ENCODE measurements at regions not wholly inside any gene's neighbourhood (a gene's known extent, or its start where the extent isn't known, plus 50 kb on each side); places are given as distances from the start of the nearest gene placed in this dataset.

DNA sequence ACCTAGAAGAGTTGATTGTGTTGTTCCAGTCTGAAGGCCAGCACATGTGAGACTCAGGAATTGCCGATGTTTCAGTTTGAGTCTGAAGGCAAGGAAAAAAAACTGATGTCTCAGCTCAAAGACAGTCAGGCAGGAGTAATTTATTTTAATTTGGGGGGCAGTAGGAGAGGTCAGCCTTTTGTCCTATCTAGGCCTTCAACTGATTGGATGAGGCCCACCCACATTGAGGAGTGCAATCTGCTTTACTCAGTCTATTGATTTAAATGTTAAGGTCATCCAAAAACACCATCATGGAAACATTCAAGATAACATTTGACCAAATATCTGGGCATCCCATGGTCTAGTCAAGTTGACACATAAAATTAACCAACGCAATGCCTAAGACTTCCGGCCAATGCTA, 288.9 kb downstream of the CDK5RAP2 start:
- no peak for DNase-seq

DNA sequence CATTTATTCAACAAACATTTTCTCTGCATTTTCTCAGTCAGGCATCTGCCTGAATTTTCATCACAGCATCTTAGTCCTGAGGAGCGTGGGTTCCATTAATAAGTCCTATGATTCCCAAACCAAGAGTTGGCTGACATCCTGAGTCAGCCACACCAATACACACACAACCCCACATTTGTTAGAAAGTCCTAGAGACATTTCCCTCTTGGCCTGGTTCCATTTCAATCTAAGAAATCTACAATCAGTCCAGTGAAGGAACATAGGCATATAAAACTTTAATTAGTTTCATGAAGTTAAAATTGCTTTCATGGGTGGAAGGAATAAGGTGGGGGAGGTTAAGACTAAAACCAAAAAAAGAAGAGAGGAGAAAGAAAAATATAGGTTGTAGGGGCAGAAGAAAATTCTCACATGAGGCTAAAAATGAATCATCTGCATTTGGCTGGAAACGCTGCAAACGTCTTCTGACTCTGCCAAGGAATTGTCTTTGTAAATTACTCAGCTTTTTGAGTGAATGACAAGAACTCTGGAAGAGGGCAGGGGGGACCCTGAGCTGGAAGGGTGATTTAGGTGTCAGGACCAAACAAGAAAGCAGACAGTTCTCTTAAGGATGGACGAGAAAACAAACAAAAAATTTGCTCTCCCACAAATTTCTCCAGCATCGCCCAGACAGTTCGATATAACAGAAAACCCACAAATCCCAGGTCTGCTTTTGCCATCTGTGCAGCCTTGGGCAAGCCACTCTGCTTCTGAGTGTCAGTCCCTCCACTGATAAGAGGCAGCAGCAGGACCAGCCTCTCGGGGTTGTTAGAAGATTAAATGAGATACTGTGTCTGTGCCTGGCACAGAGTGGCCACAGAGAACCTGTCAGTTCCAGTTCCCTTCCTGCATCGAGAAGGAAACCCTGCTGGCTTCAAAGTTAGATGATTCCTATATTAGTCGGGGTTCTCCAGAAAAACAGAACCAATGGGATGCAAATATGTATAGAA, 289.7 kb downstream of the CDK5RAP2 start:
- no peak for DNase-seq

DNA sequence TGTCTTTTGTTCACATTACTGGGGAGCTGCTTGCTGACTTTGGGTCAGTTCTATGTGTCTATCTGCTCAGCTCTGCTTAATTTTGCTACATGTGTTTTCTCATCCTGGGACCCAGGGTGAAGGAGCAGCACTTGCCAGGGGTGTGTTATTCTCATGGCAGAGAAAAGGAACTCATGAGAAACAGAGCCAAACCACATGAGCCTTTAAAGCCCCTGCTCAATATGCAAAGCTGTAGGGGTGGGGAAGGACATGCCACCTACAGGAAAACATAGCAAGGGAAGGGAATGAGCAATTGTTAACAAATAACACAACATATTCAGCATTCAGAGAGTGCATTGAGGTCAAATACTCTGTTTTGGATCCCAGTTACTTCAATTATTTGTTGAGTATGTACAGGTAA, 290.9 kb downstream of the CDK5RAP2 start:
- DNase-seq, result no peak

DNA sequence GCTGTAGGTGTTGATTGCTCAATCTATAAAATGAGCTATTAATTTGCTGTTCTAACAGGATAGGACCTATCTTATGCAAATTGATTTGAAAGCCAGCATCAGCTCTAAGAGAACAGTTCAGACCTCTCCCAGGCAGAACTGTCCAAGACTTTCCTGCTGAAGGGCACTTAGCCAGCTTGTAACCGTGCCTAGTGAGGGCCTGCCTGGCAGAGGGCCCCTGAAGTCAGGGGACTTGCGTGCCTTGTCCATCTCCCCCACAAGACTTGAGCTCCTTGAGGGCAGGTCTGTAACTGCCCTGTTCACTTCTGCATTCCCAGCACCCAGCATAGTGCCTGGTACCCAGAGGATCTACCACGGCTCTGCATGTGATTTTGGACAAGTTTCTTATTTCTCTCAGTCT, 293.4 kb downstream of the CDK5RAP2 start:
- no peak for DNase-seq

DNA sequence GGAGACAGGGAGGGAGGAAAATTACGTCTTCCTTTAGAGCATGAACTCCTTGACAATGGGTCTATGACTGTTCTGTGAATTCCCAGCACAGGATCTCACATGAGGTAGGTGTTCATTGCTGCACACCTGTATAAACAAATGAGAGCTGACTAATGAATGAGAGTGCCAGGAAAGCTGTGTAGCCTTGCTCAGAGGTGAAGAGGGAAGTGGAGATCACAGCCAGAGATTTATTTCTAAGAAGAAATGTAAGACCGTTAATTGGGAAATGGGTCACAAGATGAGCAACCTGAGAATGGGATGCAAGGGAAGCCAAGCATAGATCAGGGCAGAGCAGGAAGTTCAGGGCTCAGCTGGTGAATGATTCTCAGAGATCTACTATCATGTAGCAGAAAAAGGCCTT, 295.1 kb downstream of the CDK5RAP2 start:
- no peak for DNase-seq

DNA sequence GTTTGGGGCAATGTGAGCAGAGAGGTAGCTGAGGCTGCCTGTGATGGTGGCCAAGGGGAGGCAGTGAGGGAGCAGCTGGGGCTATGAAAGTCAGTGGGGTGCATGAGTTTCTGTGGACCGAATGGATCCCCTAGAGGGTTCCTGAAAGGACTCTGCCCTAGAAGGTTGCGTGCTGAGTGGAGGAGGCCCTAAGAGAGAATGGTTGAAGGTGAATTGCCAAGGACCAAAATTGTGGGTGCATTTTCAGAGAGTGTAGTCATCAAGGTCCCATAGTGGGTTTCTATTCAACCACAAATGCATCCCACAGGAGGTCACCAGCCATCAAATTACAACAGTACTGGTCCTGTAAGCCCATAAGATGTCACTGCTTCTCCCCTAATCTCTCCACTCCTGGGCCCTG, 298.3 kb downstream of the CDK5RAP2 start:
- DNase-seq, result no peak

DNA sequence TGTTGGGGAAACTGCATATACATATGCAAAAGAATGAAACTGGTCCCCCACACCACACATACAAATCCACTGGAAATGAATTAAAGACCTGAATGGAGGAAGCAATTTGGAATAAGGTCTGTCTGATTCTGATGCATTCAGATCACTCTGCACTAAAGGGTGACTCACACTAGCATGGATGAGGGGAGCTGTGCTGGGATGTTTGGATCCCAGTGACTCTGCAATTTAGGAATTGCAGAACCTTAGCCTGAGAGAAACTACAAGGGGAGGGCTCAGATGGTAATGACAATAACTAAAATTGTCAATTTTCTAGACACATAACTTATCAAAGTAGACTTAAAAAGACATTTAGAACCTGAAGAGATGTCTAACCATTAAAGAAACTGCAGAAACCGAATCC, 312.0 kb downstream of the CDK5RAP2 start:
- DNase-seq, result no peak

DNA sequence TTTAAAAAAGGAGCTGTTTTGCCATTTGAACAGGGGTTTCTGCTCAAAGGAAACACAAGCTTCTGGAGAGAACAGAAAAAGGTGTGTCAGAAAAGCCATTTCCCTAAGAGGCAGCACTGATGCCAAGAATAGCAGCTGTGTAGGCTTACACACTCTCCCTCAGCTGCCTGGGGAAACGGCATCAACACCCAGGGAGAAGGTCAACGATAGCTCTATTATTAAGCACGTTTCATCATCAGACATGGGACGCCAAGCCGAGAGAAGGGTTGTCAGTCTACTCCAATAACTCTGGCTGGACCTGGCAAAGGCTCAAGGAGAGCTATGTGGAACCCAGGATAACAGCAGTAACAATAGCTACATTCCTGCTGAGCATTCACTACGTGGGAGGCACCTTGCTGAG, 314.2 kb downstream of the CDK5RAP2 start:
- no peak for DNase-seq

DNA sequence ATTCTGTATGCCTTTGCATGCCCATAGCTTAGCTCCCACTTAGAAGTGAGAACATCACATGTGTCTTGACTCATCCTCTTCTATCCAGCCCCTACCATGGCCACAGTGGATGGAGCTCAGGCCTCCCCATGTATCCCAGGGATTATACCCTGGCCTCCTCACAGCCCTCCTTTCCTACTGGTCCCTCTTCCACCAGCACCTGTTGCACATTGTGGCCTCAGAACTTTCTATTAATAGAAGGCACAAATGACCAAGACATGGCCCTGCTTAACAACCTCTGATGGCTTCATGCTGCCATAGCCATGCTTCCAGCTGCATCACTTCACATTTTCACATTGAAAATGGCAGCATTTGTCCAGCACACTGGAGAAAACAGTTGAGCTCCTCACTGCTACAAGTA, 315.4 kb downstream of the CDK5RAP2 start:
- DNase-seq, result no peak

DNA sequence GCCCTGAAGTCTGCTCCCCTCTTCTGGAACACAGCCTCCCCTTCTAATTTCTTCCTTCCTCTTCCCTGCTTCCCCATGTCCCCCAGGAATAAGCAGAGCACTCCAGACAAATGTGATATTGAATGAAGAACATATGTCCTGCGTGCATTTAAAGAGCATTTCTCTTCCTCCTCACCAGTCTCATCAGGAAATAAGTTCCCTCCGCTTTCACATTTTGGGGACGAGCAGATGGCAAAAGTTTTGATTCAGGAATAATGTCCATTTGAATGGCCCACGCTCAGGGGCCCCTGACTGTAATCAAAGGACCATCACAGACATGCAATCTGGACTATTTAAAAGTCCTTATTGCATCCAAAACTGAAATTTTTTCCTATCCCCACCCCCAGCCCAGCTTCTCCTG, 316.1 kb downstream of the CDK5RAP2 start:
- no peak for DNase-seq

DNA sequence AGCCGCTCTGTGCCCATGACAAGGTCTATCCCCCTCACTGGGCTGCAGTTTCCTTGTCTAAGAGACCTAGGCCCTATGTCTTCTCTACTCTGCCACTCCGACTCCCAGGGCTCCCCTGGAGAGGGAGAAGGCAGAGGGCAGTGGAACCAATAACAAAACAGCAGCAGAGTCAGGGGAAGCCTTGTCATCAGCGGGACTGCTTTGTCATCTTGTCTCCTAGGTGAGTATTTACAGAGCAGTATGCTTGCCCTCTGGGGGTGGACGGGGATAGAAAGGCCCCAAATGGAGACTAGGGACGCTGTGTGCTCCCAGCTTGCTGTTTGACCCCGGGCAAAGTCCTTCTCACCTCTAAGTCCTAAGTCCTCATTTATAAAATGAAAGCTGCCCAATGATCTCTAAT, 318.5 kb downstream of the CDK5RAP2 start:
- DNase-seq, result no peak

DNA sequence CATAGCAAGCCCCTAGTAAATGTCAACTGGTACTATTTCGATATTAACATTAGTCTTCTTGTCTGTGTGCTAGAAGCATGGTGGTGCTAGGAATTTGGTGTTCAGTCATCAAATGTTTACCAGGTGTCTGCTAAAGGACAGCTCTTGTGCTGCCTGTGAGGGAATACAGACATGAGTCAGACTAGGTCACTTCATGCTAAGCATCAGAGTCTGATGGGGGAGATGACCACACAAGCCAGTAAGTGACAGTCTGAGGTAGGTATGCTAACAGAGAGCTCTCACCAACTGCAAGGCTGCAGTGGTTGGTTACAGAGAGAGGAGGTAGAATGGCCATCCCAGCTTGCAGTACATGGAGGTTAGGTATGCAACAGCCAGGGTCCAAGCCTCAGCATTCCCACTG, 320.9 kb downstream of the CDK5RAP2 start:
- DNase-seq, result no peak

DNA sequence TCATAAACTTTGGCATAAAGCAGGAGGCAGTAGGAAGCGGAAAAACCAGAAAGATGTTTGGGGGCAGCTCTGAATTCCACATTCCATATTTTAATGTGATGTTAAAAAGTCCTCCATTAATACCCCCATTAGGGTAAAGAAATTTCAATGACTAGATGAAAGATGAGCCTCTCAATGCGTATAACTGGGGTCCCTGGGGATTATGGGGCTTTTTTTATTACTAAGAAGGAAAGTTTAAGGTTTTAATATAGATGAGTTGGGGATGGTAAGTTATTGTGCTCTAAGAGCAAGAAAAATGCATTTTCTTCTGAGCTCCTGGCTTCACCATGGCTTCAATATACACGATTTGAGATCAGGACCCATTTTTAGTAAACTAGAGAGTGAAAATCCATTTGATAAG, 321.9 kb downstream of the CDK5RAP2 start:
- DNase-seq, result no peak

DNA sequence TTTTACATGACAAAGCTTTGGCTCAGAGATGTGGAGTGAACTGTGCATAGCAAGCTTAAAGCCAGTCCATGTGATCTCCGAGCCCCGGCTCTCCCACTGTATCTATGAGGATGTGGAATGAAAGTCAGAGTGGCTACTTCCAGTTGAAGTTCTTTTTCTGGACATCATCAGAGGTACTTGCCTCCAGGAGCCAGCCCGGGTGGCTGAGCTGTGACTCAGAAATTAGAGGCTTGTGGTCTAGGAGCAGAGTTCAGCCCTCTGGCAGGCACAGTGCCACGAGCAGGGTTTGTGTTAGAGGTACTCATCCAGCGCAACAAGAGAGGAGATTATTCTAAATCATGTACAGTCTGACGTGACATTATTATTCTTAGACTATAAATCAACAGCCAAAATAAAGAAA, 322.5 kb downstream of the CDK5RAP2 start:
- no peak for DNase-seq

DNA sequence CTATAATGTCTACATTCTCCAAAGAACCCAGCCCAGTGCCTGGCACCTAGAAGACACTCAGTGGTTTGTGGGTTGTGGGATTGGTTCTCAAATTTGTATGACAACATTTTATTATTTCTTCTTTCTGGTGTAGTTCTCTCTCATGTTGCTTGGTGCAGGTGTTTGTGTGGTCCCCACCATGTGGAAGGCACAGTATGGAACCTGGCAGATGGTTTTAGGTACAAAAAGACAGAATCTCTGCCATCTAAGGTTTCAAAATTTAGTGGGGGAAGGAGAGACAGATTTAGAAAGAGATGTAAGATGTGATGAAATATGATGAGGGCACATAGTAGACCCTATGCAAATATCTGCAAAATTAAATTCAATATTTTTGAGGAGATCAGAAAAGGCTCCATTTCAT, 323.8 kb downstream of the CDK5RAP2 start:
- no peak for DNase-seq

DNA sequence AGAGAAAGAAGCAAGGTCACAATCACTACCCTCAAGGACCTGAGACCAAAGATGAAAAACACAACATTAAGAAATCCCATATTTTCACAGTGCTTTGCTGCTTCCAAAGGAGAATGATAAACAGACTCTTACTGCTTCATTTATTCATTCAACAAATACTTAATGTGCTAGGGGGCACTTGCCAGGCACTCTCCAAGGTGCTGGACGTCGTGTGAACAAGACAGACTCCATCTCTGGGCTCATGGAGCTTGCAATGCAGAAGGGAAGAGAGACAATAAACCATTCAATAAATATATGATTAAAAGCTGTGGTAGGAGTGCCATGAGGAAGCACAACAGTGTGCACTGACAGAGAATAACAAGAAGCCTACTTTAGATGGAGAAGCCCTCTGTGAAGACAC, 327.7 kb downstream of the CDK5RAP2 start:
- no peak for DNase-seq

DNA sequence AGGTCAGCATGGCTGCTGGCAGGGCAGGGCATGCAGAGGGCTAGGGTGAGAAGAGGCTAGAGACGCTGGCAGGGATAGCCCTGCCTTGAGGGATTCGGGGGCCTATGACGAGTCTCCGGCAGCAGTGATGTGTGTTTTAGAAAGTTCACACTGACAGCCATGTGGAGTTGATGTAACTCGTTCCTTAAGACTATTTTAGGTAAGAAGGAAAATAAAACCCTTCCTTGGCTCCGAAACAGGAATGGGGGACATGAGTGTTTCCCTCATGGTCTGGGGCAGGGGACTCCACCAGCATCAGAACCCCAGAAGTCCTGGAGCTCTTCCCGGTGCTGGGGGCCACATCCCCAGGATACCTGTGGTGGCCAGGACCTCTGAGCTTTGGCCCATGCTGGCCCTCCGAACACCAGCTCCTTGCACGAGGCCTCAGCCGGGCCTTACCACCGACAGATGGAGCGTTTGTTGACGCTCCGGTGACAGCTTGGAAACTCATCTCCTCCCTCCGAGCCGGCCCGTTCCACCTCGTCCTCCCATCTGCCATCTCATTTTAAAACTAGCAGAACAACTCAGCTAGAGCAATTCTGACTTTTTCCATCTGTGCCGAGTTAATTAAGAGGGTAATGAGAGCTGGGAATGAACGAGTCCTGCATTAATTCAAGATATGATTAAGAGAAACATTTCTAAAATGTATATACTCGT, 337.7 kb downstream of the CDK5RAP2 start:
- no peak for DNase-seq

DNA sequence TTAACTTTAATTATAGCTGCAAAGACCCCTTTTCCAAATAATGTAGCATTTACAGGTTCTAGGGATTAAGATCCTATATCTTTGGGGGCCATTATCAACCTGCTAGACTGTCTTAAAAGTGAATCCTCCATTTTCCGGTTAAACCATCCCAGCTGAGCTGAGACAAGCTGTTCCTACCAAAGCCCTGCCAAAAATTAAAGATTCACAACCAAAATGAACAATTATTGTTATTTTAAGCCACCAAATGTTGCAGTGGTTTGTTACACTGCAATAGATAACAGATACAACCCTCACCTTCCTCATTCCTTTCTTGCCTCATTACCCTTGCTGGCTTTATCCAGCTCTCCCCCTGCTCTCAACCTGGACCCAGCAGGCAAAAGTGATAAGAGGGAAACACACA, 343.4 kb downstream of the CDK5RAP2 start:
- DNase-seq, result no peak

DNA sequence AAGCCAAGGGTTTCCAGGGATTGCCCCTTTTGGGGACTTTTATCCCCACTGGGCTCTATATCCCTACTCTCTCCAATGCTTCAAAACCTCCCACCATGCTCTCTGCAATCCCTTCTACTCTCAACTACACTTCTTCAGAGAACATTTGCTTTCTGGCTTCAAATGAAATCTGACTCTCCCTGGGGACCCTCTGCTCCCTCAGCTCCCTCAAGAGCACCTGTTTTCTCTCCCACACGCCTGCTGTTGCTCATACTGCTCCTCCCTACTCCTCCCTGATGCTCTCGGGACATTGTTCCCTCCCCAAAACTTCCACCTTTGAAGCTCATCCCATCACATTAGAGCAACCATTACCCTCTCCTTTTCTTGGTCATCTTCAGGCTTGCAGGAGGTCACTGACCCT, 344.9 kb downstream of the CDK5RAP2 start:
- no peak for DNase-seq

DNA sequence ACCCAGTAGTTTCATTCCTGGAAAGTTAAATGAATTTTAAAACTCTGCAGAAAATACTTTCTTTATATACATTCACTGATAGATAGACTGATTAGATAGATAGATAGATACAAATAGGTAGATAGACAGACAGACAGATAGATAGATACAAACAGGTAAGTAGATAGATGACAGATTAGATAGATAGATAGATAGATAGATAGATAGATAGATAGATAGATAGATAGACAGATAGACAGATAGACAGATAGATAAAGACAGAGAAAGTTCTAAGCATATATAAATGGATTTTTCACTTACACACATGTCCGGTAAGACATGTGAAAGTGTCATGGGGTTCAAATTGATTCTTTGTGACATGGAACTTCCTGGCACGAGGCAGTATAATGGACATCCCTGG, 349.7 kb downstream of the CDK5RAP2 start:
- no peak for DNase-seq

DNA sequence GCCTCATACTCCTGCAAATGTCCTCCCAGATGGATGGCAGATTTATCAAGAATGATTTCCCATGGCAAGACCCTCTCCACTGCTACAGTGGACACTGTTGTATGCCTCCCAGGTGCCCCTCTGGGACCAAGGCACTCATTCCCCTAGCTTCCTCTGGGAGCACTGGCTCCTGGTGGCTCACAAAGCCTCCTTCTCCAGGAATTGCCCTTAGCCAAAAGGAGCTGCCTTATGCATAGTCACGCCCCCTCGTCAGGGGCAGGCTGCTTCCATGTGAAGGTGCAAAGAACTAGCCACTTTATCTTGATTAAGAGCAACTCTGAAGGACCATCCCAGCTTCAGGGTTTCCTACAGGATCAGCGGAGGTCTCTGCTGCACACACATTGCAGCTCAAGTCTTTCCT, 358.1 kb downstream of the CDK5RAP2 start:
- DNase-seq, result no peak

DNA sequence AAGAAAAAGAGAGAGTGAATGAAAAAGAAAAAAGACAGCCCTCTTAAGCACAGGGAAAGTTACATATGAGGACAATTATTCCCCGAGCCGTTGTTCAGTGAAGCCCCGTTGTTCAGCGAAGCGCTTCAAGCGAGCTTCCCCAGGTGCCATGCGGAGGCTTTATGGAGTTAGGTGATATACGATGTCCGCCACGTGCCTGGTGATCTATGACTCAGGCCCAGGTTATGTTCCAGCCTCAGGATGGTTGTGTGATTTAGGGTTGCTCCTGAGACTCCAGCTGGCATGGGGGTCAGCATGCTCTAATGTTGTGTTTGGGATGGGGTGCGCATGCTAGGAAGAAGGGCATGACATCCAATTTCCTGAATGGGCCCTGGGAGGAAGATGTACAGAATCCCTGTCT, 365.6 kb downstream of the CDK5RAP2 start:
- no peak for DNase-seq

DNA sequence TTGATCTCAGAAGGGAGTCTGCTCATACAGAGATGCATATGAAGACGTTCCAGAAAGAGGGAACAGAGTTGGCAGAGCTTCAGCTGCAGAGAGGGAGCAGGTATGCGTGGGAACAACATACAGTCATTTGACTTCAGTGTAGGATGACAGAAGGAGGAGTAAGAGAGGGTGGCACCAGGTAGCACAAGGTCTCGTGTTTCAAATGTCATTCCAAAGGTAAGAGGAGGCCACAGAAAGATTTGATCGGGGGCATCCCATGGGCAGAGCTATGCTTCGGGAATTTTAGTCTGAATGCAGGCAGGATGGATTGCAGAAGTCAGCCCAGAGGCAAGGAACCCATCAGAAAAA, 367.1 kb downstream of the CDK5RAP2 start:
- DNase-seq, result no peak

DNA sequence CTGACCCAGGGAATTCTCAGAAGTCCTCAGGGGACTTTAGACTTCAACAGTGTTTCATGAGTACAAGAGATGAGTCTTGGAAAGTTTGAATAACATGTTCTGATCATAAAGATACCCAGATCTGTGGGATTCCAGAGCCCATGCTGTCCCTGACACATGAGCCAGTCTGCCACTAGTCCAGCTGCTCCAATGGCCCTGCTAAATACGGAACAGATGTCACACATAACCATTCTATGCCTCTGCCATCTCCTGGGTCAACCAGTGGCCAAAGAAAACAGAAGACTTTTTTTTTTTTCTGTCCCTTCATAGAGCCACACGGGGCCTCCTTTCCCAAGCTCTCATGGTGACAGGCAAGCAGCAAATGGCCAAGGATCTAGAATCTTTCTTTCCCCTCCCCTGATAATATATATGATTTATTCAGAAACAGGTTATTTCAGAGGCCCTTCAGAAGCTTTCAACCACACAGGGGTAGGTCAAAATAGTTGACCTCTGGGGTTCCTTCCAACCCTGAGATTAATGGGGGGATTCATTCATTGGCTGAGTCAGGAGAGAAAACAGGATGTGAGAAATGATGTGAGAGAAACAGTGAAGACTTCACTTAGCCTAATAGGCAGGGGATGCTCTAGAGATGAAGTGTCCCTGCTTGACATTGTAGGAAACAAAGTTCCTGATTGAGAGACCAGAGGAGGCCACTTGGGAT, 367.7 kb downstream of the CDK5RAP2 start:
- no peak for DNase-seq
